H9 (cell line): ENCODE measurements at regions not wholly inside any gene's neighbourhood (a gene's known extent, or its start where the extent isn't known, plus 50 kb on each side); places are given as distances from the start of the nearest gene placed in this dataset.
"Not testable (repeated sequence)": the region's sequence is repeated elsewhere in the genome, so short reads cannot be mapped to it uniquely, and the experiment has no call there.

Experiments used
- DNase-seq: peaks from one replicate; pipeline ENCODE4 v3.0.0-alpha.2; 2017
- H2AFZ ChIP-seq: one replicate; pipeline ENCODE4 v1.6.1; 2013; ENCODE audit warnings: mild to moderate bottlenecking, low read length, control low read depth, moderate library complexity
- H2AK5ac ChIP-seq: 2 replicates; pipeline ENCODE4 v1.6.1; 2013; ENCODE audit warnings: low read length, control low read depth, mixed read lengths; ENCODE audit not compliant: insufficient read length
- H2BK120ac ChIP-seq: one replicate; pipeline ENCODE4 v1.6.1; 2013; ENCODE audit warnings: low read depth, mild to moderate bottlenecking, low read length, control low read depth, inconsistent platforms; ENCODE audit not compliant: poor library complexity, severe bottlenecking
- H2BK12ac ChIP-seq: 2 replicates; pipeline ENCODE4 v1.6.1; 2013; ENCODE audit warnings: low read length, control low read depth, mixed read lengths, low read depth; ENCODE audit not compliant: insufficient read length
- H2BK15ac ChIP-seq: 2 replicates; pipeline ENCODE4 v1.6.1; 2013; ENCODE audit warnings: low read depth, low read length, control low read depth
- H2BK20ac ChIP-seq: one replicate; pipeline ENCODE4 v1.6.1; 2013; ENCODE audit warnings: low read depth, mild to moderate bottlenecking, low read length, control low read depth, inconsistent platforms; ENCODE audit not compliant: poor library complexity, severe bottlenecking
- H2BK5ac ChIP-seq: 2 replicates; pipeline ENCODE4 v1.6.1; 2013; ENCODE audit warnings: low read length, control low read depth, mixed read lengths; ENCODE audit not compliant: insufficient read length
- H3K14ac ChIP-seq: 2 replicates; pipeline ENCODE4 v1.6.1; 2013; ENCODE audit warnings: low read length, control low read depth; ENCODE audit not compliant: insufficient read depth
- H3K18ac ChIP-seq: 2 replicates; pipeline ENCODE4 v1.6.1; 2013; ENCODE audit warnings: low read depth, mild to moderate bottlenecking, mixed read lengths, low read length, control low read depth; ENCODE audit not compliant: insufficient read length
- H3K23ac ChIP-seq: 2 replicates; pipeline ENCODE4 v1.6.1; 2013; ENCODE audit warnings: low read length, control low read depth, mixed read lengths, low read depth; ENCODE audit not compliant: insufficient read length
- H3K23me2 ChIP-seq: 2 replicates; pipeline ENCODE4 v1.6.1; 2013; ENCODE audit warnings: low read depth, mild to moderate bottlenecking, mixed read lengths, low read length, control low read depth; ENCODE audit not compliant: insufficient read length, poor library complexity, severe bottlenecking
- H3K27ac ChIP-seq: 2 replicates; pipeline ENCODE4 v1.5.1; 2013; ENCODE audit warnings: low read length, control low read depth, mixed read lengths, low read depth; ENCODE audit not compliant: insufficient read length
- H3K27me3 ChIP-seq: 2 replicates; pipeline ENCODE4 v1.6.1; 2013; ENCODE audit warnings: low read length, control low read depth, inconsistent platforms; ENCODE audit not compliant: insufficient read depth
- H3K4ac ChIP-seq: 2 replicates; pipeline ENCODE4 v1.6.1; 2013; ENCODE audit warnings: low read depth, mild to moderate bottlenecking, control low read depth, inconsistent platforms, low read length, moderate library complexity
- H3K4me1 ChIP-seq: 2 replicates; pipeline ENCODE4 v1.6.1; 2013; ENCODE audit warnings: low read length, control low read depth, inconsistent platforms; ENCODE audit not compliant: insufficient read depth
- H3K4me2 ChIP-seq: 2 replicates; pipeline ENCODE4 v1.6.1; 2013; ENCODE audit warnings: low read length, control low read depth, mixed read lengths; ENCODE audit not compliant: insufficient read length, insufficient read depth
- H3K56ac ChIP-seq: 2 replicates; pipeline ENCODE4 v1.6.1; 2013; ENCODE audit warnings: low read depth, mild to moderate bottlenecking, mixed read lengths, low read length, control low read depth; ENCODE audit not compliant: insufficient read length
- H3K79me1 ChIP-seq: 2 replicates; pipeline ENCODE4 v1.6.1; 2013; ENCODE audit warnings: low read depth, mild to moderate bottlenecking, moderate library complexity, low read length, control low read depth, inconsistent platforms; ENCODE audit not compliant: insufficient read depth, poor library complexity, severe bottlenecking
- H3K79me2 ChIP-seq: 2 replicates; pipeline ENCODE4 v1.6.1; 2013; ENCODE audit warnings: low read length, control low read depth, inconsistent platforms; ENCODE audit not compliant: insufficient read depth
- H3K9ac ChIP-seq: 2 replicates; pipeline ENCODE4 v1.6.1; 2013; ENCODE audit warnings: low read length, control low read depth, mixed read lengths; ENCODE audit not compliant: insufficient read length; ENCODE audit errors: extremely low read depth
- H3K9me3 ChIP-seq: one replicate; pipeline ENCODE4 v1.6.1; 2013; ENCODE audit warnings: low read depth, low read length, inconsistent platforms; ENCODE audit not compliant: control insufficient read depth
- H3T11ph ChIP-seq: one replicate; pipeline ENCODE4 v1.6.1; 2013; ENCODE audit warnings: mild to moderate bottlenecking, low read length, control low read depth, inconsistent platforms
- H4K20me1 ChIP-seq: one replicate; pipeline ENCODE4 v1.6.1; 2013; ENCODE audit not compliant: control insufficient read depth, insufficient read length, insufficient read depth
- H4K5ac ChIP-seq: 2 replicates; pipeline ENCODE4 v1.6.1; 2013; ENCODE audit warnings: low read depth, mild to moderate bottlenecking, mixed read lengths, low read length, control low read depth; ENCODE audit not compliant: insufficient read length
- H4K8ac ChIP-seq: replicated peaks from 2 replicates; pipeline ENCODE4 v1.6.1; 2013; ENCODE audit warnings: low read length, control low read depth, mixed read lengths, low read depth; ENCODE audit not compliant: insufficient read length
- H4K91ac ChIP-seq: 2 replicates; pipeline ENCODE4 v1.6.1; 2013; ENCODE audit warnings: low read depth, mild to moderate bottlenecking, moderate library complexity, mixed read lengths, low read length, control low read depth; ENCODE audit not compliant: insufficient read length
- H3K27ac Mint-ChIP-seq, 3 experiments: 2 replicates in 2 of 3; 3 replicates in 1 of 3; pipeline ENCODE4 v1.8.0; 2020 to 2021; ENCODE audit warnings: mixed read lengths in 3 of 3, mild to moderate bottlenecking in 1 of 3, moderate library complexity in 1 of 3
- H3K27me3 Mint-ChIP-seq: 2 replicates; pipeline ENCODE4 v1.8.0; 2021; ENCODE audit warnings: low read depth, mild to moderate bottlenecking, moderate library complexity, mixed read lengths
- H3K36me3 Mint-ChIP-seq, 3 experiments: 2 replicates in 2 of 3; 3 replicates in 1 of 3; pipeline ENCODE4 v1.8.0; 2020 to 2021; ENCODE audit warnings: low read depth in 3 of 3, mixed read lengths in 3 of 3; ENCODE audit not compliant: insufficient read depth in 1 of 3
- H3K4me1 Mint-ChIP-seq, 2 experiments: 2 replicates each; pipeline ENCODE4 v1.8.0; 2020; ENCODE audit warnings: mixed read lengths in 2 of 2
- H3K4me3 Mint-ChIP-seq, 2 experiments: 2 replicates in 1 of 2; 3 replicates in 1 of 2; pipeline ENCODE4 v1.8.0; 2020 to 2021; ENCODE audit warnings: mild to moderate bottlenecking in 2 of 2, mixed read lengths in 2 of 2, moderate library complexity in 1 of 2
- H3K9me3 Mint-ChIP-seq, 2 experiments: 2 replicates in 1 of 2; 3 replicates in 1 of 2; pipeline ENCODE4 v1.8.0; 2020; ENCODE audit warnings: mild to moderate bottlenecking in 2 of 2, mixed read lengths in 2 of 2, moderate library complexity in 1 of 2
- CTCF ChIP-seq: fragments of 200-600 bp; sonication (generic); conservative IDR thresholded peaks from 3 replicates; pipeline ENCODE4 v1.8.0; 2021; ENCODE audit warnings: antibody characterized with exemption, mild to moderate bottlenecking
- WGBS: extraction: QIAGEN DNeasy Blood & Tissue Kit; methylation state at CpG from one replicate; pipeline ENCODE4 v1.1.7; 2013; ENCODE audit warnings: missing lambda C conversion rate, low lambda C conversion rate, mixed read lengths; ENCODE audit not compliant: insufficient read length; ENCODE audit errors: extremely low coverage; 5-methylcytosine and 5-hydroxymethylcytosine counted together

GRCh38 chrX:140422501-140422900 lies 82.4 kb downstream of the SOX3 start:
- H3K9ac ChIP-seq, result no peak overlapping the region

GRCh38 chrX:140402131-140402530 lies 102.7 kb downstream of the SOX3 start:
- H2BK120ac ChIP-seq, H2AFZ ChIP-seq, H3K79me1 ChIP-seq, H3K4me1 Mint-ChIP-seq, H3K27me3 Mint-ChIP-seq, DNase-seq, H3K23ac ChIP-seq, H3K4me2 ChIP-seq, H2BK20ac ChIP-seq, H2BK15ac ChIP-seq, H3K27ac ChIP-seq, H3K14ac ChIP-seq, H3K9ac ChIP-seq, H3K9me3 ChIP-seq, H2AK5ac ChIP-seq, H3K56ac ChIP-seq, H4K8ac ChIP-seq, H3K79me2 ChIP-seq, H3K23me2 ChIP-seq, H4K20me1 ChIP-seq, H3K4ac ChIP-seq, H2BK5ac ChIP-seq, H2BK12ac ChIP-seq, H3K4me3 Mint-ChIP-seq, H3K27ac Mint-ChIP-seq, H3K4me1 ChIP-seq, H4K91ac ChIP-seq, H4K5ac ChIP-seq, H3K27me3 ChIP-seq, H3K18ac ChIP-seq, H3T11ph ChIP-seq: not testable (repeated sequence)
- H3K36me3 Mint-ChIP-seq, result peaks cover 0 to 27% (median 12%) of the 10 kb centered on the region in 3 experiments; a peak in 6 of 7 replicates
- peaks cover 29 to 38% of the 10 kb centered on the region in 2 experiments for H3K9me3 Mint-ChIP-seq
- WGBS, result no CpG with 5 or more reads among the region's 1 CpG

More at GRCh38 chrX:140422501-140422900, 82.4 kb downstream of the SOX3 start:
- Mint-ChIP-seq H3K4me1 (no peaks in the 10 kb centered on the region), H3K9me3 (no peaks in the 10 kb centered on the region; a peak in 1 of 5 replicates), H3K27ac (no peak overlapping the region), H3K4me3 (no peak overlapping the region), H3K27me3 (no peaks in the 10 kb centered on the region), H3K36me3 (no peaks in the 10 kb centered on the region)
- Histone ChIP-seq H3K23me2 (no peaks in the 10 kb centered on the region), H4K5ac (no peak overlapping the region), H3K4me2 (no peak overlapping the region), H3K27ac (no peak overlapping the region), H2BK12ac (no peak overlapping the region), H4K91ac (no peak overlapping the region), H3T11ph (no peak overlapping the region), H3K79me1 (no peaks in the 10 kb centered on the region), H3K56ac (no peak overlapping the region), H2AFZ (no peak overlapping the region), H3K4me1 (no peaks in the 10 kb centered on the region), H2AK5ac (no peak overlapping the region), H3K27me3 (no peaks in the 10 kb centered on the region), H2BK15ac (no peak overlapping the region), H2BK120ac (no peak overlapping the region), H2BK20ac (no peak overlapping the region), H3K79me2 (no peaks in the 10 kb centered on the region), H3K14ac (no peak overlapping the region), H4K8ac (no peak overlapping the region), H2BK5ac (no peak overlapping the region), H4K20me1 (no peaks in the 10 kb centered on the region), H3K23ac (no peak overlapping the region), H3K18ac (no peak overlapping the region), H3K9me3 (no peaks in the 10 kb centered on the region), H3K4ac (no peak overlapping the region)
- DNase-seq, result no peak
- TF ChIP-seq CTCF, result no peak
